Fibroblast of lung (primary cell): ENCODE measurements at regions not wholly inside any gene's neighbourhood (a gene's known extent, or its start where the extent isn't known, plus 50 kb on each side); places are given as distances from the start of the nearest gene placed in this dataset.

Source experiments
- EZH2 ChIP-seq: IDR thresholded peaks from 2 replicates; pipeline ENCODE4 v1.5.1; 2012; ENCODE audit warnings: low read length, control low read depth, mild to moderate bottlenecking; ENCODE audit errors: missing control alignments
- TF ChIP-seq, protein P1 (sequence below), 2 donors: IDR thresholded peaks in 1 of 2; conservative IDR thresholded peaks in 1 of 2; 1 replicate in 1 of 2; 2 replicates in 1 of 2; pipeline ENCODE4 v1.5.1; 2011 to 2012; ENCODE audit warnings: low read length in 2 of 2, control low read depth in 1 of 2, inconsistent platforms in 1 of 2, low read depth in 1 of 2, mild to moderate bottlenecking in 1 of 2

GRCh38 chr6:77145244-77145643, 318.0 kb downstream of the HTR1B start:
- no peak for TF ChIP-seq EZH2
- TF ChIP-seq, protein P1, sequence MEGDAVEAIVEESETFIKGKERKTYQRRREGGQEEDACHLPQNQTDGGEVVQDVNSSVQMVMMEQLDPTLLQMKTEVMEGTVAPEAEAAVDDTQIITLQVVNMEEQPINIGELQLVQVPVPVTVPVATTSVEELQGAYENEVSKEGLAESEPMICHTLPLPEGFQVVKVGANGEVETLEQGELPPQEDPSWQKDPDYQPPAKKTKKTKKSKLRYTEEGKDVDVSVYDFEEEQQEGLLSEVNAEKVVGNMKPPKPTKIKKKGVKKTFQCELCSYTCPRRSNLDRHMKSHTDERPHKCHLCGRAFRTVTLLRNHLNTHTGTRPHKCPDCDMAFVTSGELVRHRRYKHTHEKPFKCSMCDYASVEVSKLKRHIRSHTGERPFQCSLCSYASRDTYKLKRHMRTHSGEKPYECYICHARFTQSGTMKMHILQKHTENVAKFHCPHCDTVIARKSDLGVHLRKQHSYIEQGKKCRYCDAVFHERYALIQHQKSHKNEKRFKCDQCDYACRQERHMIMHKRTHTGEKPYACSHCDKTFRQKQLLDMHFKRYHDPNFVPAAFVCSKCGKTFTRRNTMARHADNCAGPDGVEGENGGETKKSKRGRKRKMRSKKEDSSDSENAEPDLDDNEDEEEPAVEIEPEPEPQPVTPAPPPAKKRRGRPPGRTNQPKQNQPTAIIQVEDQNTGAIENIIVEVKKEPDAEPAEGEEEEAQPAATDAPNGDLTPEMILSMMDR (conservative IDR thresholded peaks at IDR 0.05 in 1 of 2, IDR thresholded peaks at IDR 0.05 in 1 of 2; ENCODE audit: low read depth in 1 of 2, low read length in 2 of 2) = no peak
